ENCODE measurements at regions not wholly inside any gene's neighbourhood (a gene's known extent, or its start where the extent isn't known, plus 50 kb on each side); places are given as distances from the start of the nearest gene placed in this dataset.

DNA sequence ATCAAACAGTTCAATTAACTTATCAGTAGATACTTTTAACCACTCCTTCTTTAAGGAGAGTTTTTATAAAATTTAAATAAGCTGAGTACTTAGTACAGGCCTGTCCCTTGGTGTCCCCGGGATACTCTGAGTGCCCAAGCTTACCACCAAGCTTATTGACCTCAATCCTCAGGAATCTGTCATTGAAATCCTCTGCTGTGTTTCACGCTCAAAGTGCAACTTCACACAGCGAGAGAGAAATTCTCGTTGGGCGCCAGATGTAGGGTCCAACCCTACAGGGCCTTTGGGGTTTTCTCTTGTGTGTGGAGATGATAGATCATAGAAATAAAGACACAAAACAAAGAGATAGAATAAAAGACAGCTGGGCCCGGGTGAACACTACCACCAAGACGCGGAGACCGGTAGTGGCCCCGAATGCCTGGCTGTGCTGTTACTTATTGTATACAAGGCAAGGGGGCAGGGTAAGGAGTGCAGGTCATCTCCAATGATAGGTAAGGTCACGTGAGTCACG, 65.3 kb upstream of the ARL4D start:
- H3K27ac Mint-ChIP-seq, result peak overlapping the region; percentile 43
- H3K36me3 ChIP-seq, result no peaks in the 10 kb centered on the region
- peak overlapping the region; percentile 8 for H3K4me3 Mint-ChIP-seq
- peaks cover 27% of the 10 kb centered on the region for H3K4me1 Mint-ChIP-seq
- H3K4me1 ChIP-seq, result peaks cover 36% of the 10 kb centered on the region
- peaks cover 55% of the 10 kb centered on the region for H3F3A ChIP-seq (ENCODE audit: low read depth)
- H3K27me3 Mint-ChIP-seq (ENCODE audit: insufficient read depth, low read depth), result peaks cover 2% of the 10 kb centered on the region
- no peak overlapping the region for H3K27ac ChIP-seq
- H3K79me2 ChIP-seq (ENCODE audit: low read depth), result no peaks in the 10 kb centered on the region
- no peaks in the 10 kb centered on the region for H3K36me3 Mint-ChIP-seq
- no peak overlapping the region for H3K4me2 ChIP-seq
- H3K9me3 Mint-ChIP-seq, result peaks cover 2% of the 10 kb centered on the region
- no peaks in the 10 kb centered on the region for H3K9me3 ChIP-seq (ENCODE audit: low read depth)
- H3K9ac ChIP-seq, result no peak overlapping the region
- H3K27me3 ChIP-seq, result no peaks in the 10 kb centered on the region
- no peak overlapping the region for H3K4me3 ChIP-seq
- TF ChIP-seq, protein P1, sequence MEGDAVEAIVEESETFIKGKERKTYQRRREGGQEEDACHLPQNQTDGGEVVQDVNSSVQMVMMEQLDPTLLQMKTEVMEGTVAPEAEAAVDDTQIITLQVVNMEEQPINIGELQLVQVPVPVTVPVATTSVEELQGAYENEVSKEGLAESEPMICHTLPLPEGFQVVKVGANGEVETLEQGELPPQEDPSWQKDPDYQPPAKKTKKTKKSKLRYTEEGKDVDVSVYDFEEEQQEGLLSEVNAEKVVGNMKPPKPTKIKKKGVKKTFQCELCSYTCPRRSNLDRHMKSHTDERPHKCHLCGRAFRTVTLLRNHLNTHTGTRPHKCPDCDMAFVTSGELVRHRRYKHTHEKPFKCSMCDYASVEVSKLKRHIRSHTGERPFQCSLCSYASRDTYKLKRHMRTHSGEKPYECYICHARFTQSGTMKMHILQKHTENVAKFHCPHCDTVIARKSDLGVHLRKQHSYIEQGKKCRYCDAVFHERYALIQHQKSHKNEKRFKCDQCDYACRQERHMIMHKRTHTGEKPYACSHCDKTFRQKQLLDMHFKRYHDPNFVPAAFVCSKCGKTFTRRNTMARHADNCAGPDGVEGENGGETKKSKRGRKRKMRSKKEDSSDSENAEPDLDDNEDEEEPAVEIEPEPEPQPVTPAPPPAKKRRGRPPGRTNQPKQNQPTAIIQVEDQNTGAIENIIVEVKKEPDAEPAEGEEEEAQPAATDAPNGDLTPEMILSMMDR (IDR thresholded peaks at IDR 0.05), result no peak
- TF ChIP-seq EZH2 (IDR thresholded peaks at IDR 0.05) (no peak), EZH2phosphoT487 (IDR thresholded peaks at IDR 0.05) (no peak)
- H2AFZ ChIP-seq (replicated peaks), result no peak overlapping the region
- no peak for DNase-seq (ENCODE audit: low spot score)
- H4K20me1 ChIP-seq (ENCODE audit: low read depth), result peaks cover 4% of the 10 kb centered on the region

DNA sequence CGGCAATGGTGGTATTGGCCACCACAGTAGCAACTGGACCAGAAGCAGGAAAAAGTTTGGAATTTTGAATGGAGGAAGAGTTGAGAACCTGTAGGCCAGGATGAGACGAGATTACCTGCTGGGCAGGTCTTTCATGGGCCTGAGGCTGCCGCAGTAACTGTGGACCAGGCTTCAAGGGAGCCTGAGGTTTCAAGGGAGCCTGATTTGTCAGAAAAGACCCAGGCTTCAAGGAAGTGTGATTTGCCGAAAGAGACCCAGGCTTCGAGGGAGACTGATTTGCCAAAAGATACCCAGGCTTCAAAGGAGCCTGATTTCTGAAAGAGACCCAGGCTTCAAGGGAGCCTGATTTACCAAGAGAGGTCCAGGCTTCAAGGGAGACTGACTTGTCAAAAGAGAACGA, 66.6 kb upstream of the ARL4D start:
- H3K79me2 ChIP-seq (ENCODE audit: low read depth), result no peaks in the 10 kb centered on the region
- no peak for DNase-seq (ENCODE audit: low spot score)
- H3F3A ChIP-seq (ENCODE audit: low read depth), result peaks cover 44% of the 10 kb centered on the region
- no peaks in the 10 kb centered on the region for H3K36me3 ChIP-seq
- H3K4me3 ChIP-seq, result no peak overlapping the region
- H3K27ac Mint-ChIP-seq, result no peak overlapping the region
- no peak overlapping the region for H3K4me2 ChIP-seq
- peaks cover 2% of the 10 kb centered on the region for H3K27me3 Mint-ChIP-seq (ENCODE audit: insufficient read depth, low read depth)
- no peaks in the 10 kb centered on the region for H3K27me3 ChIP-seq
- peaks cover 24% of the 10 kb centered on the region for H3K4me1 ChIP-seq
- H3K9me3 ChIP-seq (ENCODE audit: low read depth), result no peaks in the 10 kb centered on the region
- no peak overlapping the region for H2AFZ ChIP-seq (replicated peaks)
- H3K4me3 Mint-ChIP-seq, result no peak overlapping the region
- H3K9me3 Mint-ChIP-seq, result peaks cover 2% of the 10 kb centered on the region
- H3K27ac ChIP-seq, result no peak overlapping the region
- no peak for TF ChIP-seq EZH2phosphoT487 (IDR thresholded peaks at IDR 0.05)
- TF ChIP-seq, protein P1 (IDR thresholded peaks at IDR 0.05), result no peak
- TF ChIP-seq EZH2 (IDR thresholded peaks at IDR 0.05), result no peak
- H3K9ac ChIP-seq, result no peak overlapping the region
- H3K36me3 Mint-ChIP-seq, result no peaks in the 10 kb centered on the region
- H3K4me1 Mint-ChIP-seq, result peaks cover 19% of the 10 kb centered on the region
- H4K20me1 ChIP-seq (ENCODE audit: low read depth), result peaks cover 4% of the 10 kb centered on the region

DNA sequence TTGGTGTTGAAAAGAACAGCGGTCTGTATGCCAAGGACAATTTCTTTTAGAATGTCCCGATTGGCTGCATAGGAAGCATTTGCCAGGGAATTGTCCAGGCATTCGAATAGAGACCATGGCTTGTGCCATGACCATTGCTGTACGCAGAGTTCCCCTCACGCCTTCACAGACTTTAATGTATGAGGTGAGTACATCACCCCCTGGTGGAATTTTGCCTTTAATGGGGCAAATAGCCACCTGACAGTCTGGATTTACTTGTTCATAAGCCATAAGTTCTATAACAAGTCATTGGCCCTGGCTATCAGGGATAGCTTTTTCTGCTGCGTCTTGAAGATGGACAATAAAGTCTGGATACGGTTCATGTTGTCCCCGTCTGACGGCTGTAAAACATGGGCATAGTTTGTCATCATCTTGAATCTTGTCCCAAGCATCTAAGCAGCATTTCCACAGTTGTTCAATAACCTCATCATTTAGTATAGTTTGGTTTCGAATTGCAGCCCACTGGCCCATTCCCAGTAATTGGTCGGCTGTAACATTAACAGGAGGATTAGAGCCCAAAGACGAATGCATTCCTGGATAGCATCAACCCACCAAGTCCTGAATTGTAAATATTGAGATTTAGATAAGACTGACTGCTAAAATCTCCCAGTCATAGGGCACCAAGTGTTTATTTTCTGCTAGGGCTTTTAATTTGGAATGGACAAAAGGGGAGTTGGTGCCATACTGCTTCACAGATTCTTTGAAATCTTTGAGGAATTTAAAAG, 67.7 kb upstream of the ARL4D start:
- H3K9ac ChIP-seq, result no peak overlapping the region
- TF ChIP-seq EZH2phosphoT487 (IDR thresholded peaks at IDR 0.05), result no peak
- TF ChIP-seq, protein P1 (IDR thresholded peaks at IDR 0.05), result peak; percentile 31

More for the DNA sequence above, 67.7 kb upstream of the ARL4D start:
- Mint-ChIP-seq H3K27me3 (ENCODE audit: insufficient read depth, low read depth) (peaks cover 2% of the 10 kb centered on the region), H3K9me3 (peaks cover 2% of the 10 kb centered on the region), H3K4me1 (peaks cover 22% of the 10 kb centered on the region), H3K4me3 (no peak overlapping the region), H3K36me3 (no peaks in the 10 kb centered on the region), H3K27ac (no peak overlapping the region)
- Histone ChIP-seq H2AFZ (replicated peaks) (no peak overlapping the region), H3K36me3 (no peaks in the 10 kb centered on the region), H3K4me2 (no peak overlapping the region), H3K4me1 (peaks cover 18% of the 10 kb centered on the region), H3K27ac (no peak overlapping the region), H3K9me3 (ENCODE audit: low read depth) (no peaks in the 10 kb centered on the region), H4K20me1 (ENCODE audit: low read depth) (peaks cover 4% of the 10 kb centered on the region), H3K4me3 (no peak overlapping the region), H3F3A (ENCODE audit: low read depth) (peaks cover 36% of the 10 kb centered on the region), H3K27me3 (no peaks in the 10 kb centered on the region), H3K79me2 (ENCODE audit: low read depth) (no peaks in the 10 kb centered on the region)
- peak; percentile 34 for DNase-seq (ENCODE audit: low spot score)
